ENCODE measurements at regions not wholly inside any gene's neighbourhood (a gene's known extent, or its start where the extent isn't known, plus 50 kb on each side); places are given as distances from the start of the nearest gene placed in this dataset.

DNA sequence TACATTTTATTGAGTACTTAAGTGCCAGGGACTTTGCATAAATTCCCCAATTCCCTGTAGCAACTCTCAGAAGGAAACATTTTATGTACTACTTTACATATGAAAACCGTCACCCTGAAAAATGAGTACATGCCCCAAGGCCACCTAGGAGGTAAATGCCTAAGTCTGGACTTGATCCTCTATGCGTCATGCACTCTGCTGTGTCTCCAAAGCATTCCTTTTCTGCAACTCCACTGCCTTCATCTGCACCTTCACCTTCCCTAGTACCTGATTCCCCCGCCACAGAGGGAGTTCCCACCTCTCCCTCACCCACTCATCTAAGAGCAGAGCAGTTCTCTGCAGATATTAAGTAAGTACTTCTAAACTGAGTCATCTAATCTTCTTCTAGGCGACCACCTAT lies 75.2 kb upstream of the HRH2 start:
- H3K9ac ChIP-seq (ENCODE audit: low read depth, low read length): no peak overlapping the region
- ChIA-PET POLR2A (ENCODE audit: unreplicated experiment) (no interaction called here), CTCF (no interaction called here)
- no peak overlapping the region for H2BK20ac ChIP-seq (ENCODE audit: low read depth, low read length)
- dilution Hi-C loops (cut with HindIII; ENCODE audit: low sequenced_read_pairs, unreplicated experiment) (no loop called here), intact Hi-C loops (cut with micrococcal nuclease) (no loop called here), in situ Hi-C loops (cut with MboI; ENCODE audit: low sequenced_read_pairs) (no loop called here)
- H3K4me1 ChIP-seq (ENCODE audit: control insufficient read depth, insufficient read depth, low read length): no peaks in the 10 kb centered on the region
- H3K23ac ChIP-seq (ENCODE audit: low read depth, low read length): no peak overlapping the region
- H2AK5ac ChIP-seq (ENCODE audit: low read depth, low read length): no peak overlapping the region
- H3K56ac ChIP-seq (ENCODE audit: extremely low read depth, insufficient read depth, low read length): no peak overlapping the region
- no peak overlapping the region for H4K8ac ChIP-seq (ENCODE audit: low read depth in 2 of 2, low read length in 2 of 2)
- H2BK5ac ChIP-seq (ENCODE audit: low read depth, low read length, poor library complexity, severe bottlenecking): no peak overlapping the region
- no peak overlapping the region for H3K27ac ChIP-seq (ENCODE audit: insufficient read depth, low read length)
- H2AFZ ChIP-seq (replicated peaks; ENCODE audit: low read length, poor library complexity): no peak overlapping the region
- H3K4ac ChIP-seq (ENCODE audit: low read depth, low read length): no peak overlapping the region
- H4K5ac ChIP-seq (ENCODE audit: low read depth, low read length): no peak overlapping the region
- H3K9me1 ChIP-seq (ENCODE audit: insufficient read depth, low read length): no peaks in the 10 kb centered on the region
- no peak overlapping the region for H3K14ac ChIP-seq (replicated peaks; ENCODE audit: low read depth, low read length)
- H3K27me3 ChIP-seq (ENCODE audit: control insufficient read depth, insufficient read depth, low read length): no peaks in the 10 kb centered on the region
- no peak overlapping the region for H3K4me3 ChIP-seq (ENCODE audit: insufficient read depth, low read depth, low read length)
- ATAC-seq (ENCODE audit: low read depth): no peak
- WGBS, 2 experiments (ENCODE audit: extremely low coverage in 2 of 2, insufficient read length in 1 of 2): 40% methylated on average over 1 of the region's 4 CpGs; no CpG with 5 or more reads in 1 of the 2 experiments
- no peaks in the 10 kb centered on the region for H3K36me3 ChIP-seq (ENCODE audit: control insufficient read depth, insufficient read depth, low read length)
- no peaks in the 10 kb centered on the region for H3K79me1 ChIP-seq (ENCODE audit: low read depth in 1 of 2, low read length in 2 of 2)
- H4K20me1 ChIP-seq (ENCODE audit: insufficient read depth, low read length): no peaks in the 10 kb centered on the region
- H3K18ac ChIP-seq (ENCODE audit: low read depth, low read length): no peak overlapping the region
- no peak for DNase-seq
- TF ChIP-seq BHLHE40 (IDR thresholded peaks at IDR 0.05; ENCODE audit: low read depth, low read length): no peak
- TF ChIP-seq, protein P1, sequence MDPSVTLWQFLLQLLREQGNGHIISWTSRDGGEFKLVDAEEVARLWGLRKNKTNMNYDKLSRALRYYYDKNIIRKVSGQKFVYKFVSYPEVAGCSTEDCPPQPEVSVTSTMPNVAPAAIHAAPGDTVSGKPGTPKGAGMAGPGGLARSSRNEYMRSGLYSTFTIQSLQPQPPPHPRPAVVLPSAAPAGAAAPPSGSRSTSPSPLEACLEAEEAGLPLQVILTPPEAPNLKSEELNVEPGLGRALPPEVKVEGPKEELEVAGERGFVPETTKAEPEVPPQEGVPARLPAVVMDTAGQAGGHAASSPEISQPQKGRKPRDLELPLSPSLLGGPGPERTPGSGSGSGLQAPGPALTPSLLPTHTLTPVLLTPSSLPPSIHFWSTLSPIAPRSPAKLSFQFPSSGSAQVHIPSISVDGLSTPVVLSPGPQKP (IDR thresholded peaks at IDR 0.05; ENCODE audit: borderline replicate concordance, low read depth, low read length): no peak
- TF ChIP-seq RAD21 (IDR thresholded peaks at IDR 0.05; ENCODE audit: low read length): no peak
- TF ChIP-seq RCOR1 (IDR thresholded peaks at IDR 0.05; ENCODE audit: insufficient replicate concordance, low read length): no peak
- TF ChIP-seq SMC3 (IDR thresholded peaks at IDR 0.05; ENCODE audit: low read depth, low read length): no peak
- no peak for TF ChIP-seq FOS (IDR thresholded peaks at IDR 0.05; ENCODE audit: low read depth, low read length)
- TF ChIP-seq, protein P2, sequence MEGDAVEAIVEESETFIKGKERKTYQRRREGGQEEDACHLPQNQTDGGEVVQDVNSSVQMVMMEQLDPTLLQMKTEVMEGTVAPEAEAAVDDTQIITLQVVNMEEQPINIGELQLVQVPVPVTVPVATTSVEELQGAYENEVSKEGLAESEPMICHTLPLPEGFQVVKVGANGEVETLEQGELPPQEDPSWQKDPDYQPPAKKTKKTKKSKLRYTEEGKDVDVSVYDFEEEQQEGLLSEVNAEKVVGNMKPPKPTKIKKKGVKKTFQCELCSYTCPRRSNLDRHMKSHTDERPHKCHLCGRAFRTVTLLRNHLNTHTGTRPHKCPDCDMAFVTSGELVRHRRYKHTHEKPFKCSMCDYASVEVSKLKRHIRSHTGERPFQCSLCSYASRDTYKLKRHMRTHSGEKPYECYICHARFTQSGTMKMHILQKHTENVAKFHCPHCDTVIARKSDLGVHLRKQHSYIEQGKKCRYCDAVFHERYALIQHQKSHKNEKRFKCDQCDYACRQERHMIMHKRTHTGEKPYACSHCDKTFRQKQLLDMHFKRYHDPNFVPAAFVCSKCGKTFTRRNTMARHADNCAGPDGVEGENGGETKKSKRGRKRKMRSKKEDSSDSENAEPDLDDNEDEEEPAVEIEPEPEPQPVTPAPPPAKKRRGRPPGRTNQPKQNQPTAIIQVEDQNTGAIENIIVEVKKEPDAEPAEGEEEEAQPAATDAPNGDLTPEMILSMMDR (conservative IDR thresholded peaks at IDR 0.05; ENCODE audit: low read depth, low read length): no peak
- no peak for TF ChIP-seq MAFK (IDR thresholded peaks at IDR 0.05; ENCODE audit: low read depth, low read length)
- TF ChIP-seq, protein P3, sequence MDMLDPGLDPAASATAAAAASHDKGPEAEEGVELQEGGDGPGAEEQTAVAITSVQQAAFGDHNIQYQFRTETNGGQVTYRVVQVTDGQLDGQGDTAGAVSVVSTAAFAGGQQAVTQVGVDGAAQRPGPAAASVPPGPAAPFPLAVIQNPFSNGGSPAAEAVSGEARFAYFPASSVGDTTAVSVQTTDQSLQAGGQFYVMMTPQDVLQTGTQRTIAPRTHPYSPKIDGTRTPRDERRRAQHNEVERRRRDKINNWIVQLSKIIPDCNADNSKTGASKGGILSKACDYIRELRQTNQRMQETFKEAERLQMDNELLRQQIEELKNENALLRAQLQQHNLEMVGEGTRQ (IDR thresholded peaks at IDR 0.05; ENCODE audit: low read depth, low read length): no peak
- TF ChIP-seq RFX5 (IDR thresholded peaks at IDR 0.05; ENCODE audit: low read depth, low read length): no peak
- BruUV-seq (replicated peaks): no TSS peak
- H3K4me2 ChIP-seq (ENCODE audit: low read depth, low read length): no peak overlapping the region
- no peak overlapping the region for H2BK120ac ChIP-seq (ENCODE audit: low read depth, low read length)
- no peak overlapping the region for H4K91ac ChIP-seq (ENCODE audit: insufficient read depth, low read depth, low read length)
- H2BK15ac ChIP-seq (ENCODE audit: low read depth, low read length): no peak overlapping the region
- peaks cover 8% of the 10 kb centered on the region for H3K9me3 ChIP-seq (ENCODE audit: control insufficient read depth, insufficient read depth, low read length)
- no peak overlapping the region for H2AK9ac ChIP-seq (replicated peaks; ENCODE audit: low read depth, low read length, poor library complexity)

Data from IMR-90 (cell line).